ENCODE measurements at regions not wholly inside any gene's neighbourhood (a gene's known extent, or its start where the extent isn't known, plus 50 kb on each side); places are given as distances from the start of the nearest gene placed in this dataset.

DNA sequence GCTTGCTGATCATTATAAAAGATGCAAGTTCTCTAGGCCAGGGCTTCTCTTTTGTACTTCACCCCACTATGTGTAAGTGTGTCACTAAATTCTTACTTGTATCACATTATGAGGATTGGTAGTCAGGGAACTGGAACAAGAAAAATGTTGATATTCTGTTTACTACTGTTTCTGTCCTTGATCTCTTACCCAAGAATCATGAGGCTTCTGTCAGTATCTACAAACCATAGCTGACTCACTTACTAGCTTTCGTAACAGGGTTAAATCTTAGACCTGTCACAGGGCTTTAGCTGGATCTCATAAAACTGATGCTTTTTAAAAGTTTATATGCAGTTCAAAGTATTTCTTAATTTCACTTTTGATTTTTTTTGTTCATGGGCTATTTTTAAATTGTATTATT, 681.2 kb downstream of the PLPP3 start:
- Histone ChIP-seq H3K79me2 (ENCODE audit: low read length) (no peaks in the 10 kb centered on the region), H3K36me3 (ENCODE audit: low read depth, low read length) (no peaks in the 10 kb centered on the region), H3K27ac (ENCODE audit: low read length) (no peak overlapping the region), H3K27me3 (ENCODE audit: low read length) (no peaks in the 10 kb centered on the region), H3K4me2 (ENCODE audit: low read length) (no peak overlapping the region), H3K9ac (ENCODE audit: low read length) (no peak overlapping the region), H3K4me1 (ENCODE audit: insufficient read depth, low read length) (peaks cover 7% of the 10 kb centered on the region; the same call in 1 of the 2 replicates), H4K20me1 (ENCODE audit: low read length) (no peaks in the 10 kb centered on the region), H3F3A (ENCODE audit: low read length, unreplicated experiment) (no peaks in the 10 kb centered on the region), H2AFZ (ENCODE audit: low read length) (no peak overlapping the region), H3K4me3 (ENCODE audit: low read length) (no peak overlapping the region), H3K9me2 (replicated peaks; ENCODE audit: low read length) (no peaks in the 10 kb centered on the region), H3K9me3 (ENCODE audit: low read length) (no peaks in the 10 kb centered on the region)
- DNase-seq (peak; percentile 46), ATAC-seq (no peak; the same call in 1 of the 2 replicates)
- CTCF ChIA-PET, result no interaction called here
- TF ChIP-seq EZH2phosphoT487 (IDR thresholded peaks at IDR 0.05; ENCODE audit: borderline replicate concordance, low read length), result no peak
- TF ChIP-seq, protein P1, sequence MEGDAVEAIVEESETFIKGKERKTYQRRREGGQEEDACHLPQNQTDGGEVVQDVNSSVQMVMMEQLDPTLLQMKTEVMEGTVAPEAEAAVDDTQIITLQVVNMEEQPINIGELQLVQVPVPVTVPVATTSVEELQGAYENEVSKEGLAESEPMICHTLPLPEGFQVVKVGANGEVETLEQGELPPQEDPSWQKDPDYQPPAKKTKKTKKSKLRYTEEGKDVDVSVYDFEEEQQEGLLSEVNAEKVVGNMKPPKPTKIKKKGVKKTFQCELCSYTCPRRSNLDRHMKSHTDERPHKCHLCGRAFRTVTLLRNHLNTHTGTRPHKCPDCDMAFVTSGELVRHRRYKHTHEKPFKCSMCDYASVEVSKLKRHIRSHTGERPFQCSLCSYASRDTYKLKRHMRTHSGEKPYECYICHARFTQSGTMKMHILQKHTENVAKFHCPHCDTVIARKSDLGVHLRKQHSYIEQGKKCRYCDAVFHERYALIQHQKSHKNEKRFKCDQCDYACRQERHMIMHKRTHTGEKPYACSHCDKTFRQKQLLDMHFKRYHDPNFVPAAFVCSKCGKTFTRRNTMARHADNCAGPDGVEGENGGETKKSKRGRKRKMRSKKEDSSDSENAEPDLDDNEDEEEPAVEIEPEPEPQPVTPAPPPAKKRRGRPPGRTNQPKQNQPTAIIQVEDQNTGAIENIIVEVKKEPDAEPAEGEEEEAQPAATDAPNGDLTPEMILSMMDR (conservative IDR thresholded peaks at IDR 0.05; ENCODE audit: low read depth, low read length), result no peak
- TF ChIP-seq EZH2 (IDR thresholded peaks at IDR 0.05; ENCODE audit: low read length, unreplicated experiment), result no peak
- BruUV-seq (replicated peaks), result no TSS peak
- intact Hi-C loops (cut with micrococcal nuclease), result loop anchor here (10.0 kb wide), 1 partner anchor 677 kb away; the partner anchor contains the start of gene PLPP3
- POLR2A ChIA-PET (ENCODE audit: unreplicated experiment), result no interaction called here

DNA sequence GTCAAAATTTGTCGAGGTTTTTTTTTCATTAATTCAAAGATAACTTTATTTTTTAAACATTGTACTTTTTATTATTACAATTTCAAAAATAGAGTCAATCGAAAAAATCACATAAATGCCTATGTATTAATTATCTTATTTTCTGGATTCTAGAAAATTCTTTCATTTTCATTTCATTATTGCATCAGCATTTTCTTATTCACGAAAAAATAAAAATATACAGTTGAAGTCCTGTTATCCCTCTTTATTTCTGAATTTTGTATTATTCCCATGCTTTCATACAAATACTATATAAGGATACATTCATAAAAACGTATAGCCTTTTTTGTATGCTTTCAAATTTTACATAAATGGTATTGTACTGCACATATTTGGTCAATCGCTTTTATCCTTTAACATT, 681.0 kb upstream of the USP24 start:
- H3K27me3 ChIP-seq (ENCODE audit: low read length), result no peaks in the 10 kb centered on the region
- CTCF ChIA-PET, result no interaction called here
- POLR2A ChIA-PET (ENCODE audit: unreplicated experiment), result no interaction called here
- H3K4me3 ChIP-seq (ENCODE audit: low read length), result no peak overlapping the region
- H3F3A ChIP-seq (ENCODE audit: low read length, unreplicated experiment), result no peaks in the 10 kb centered on the region
- TF ChIP-seq EZH2 (IDR thresholded peaks at IDR 0.05; ENCODE audit: low read length, unreplicated experiment) (no peak), EZH2phosphoT487 (IDR thresholded peaks at IDR 0.05; ENCODE audit: borderline replicate concordance, low read length) (no peak)
- TF ChIP-seq, protein P1 (conservative IDR thresholded peaks at IDR 0.05; ENCODE audit: low read depth, low read length), result no peak
- H3K9me2 ChIP-seq (replicated peaks; ENCODE audit: low read length), result no peaks in the 10 kb centered on the region
- intact Hi-C loops (cut with micrococcal nuclease), result loop anchor here (10.0 kb wide), 1 partner anchor 679 kb away; the partner anchor contains the start of gene PLPP3
- no peaks in the 10 kb centered on the region for H3K9me3 ChIP-seq (ENCODE audit: low read length)
- no peak for ATAC-seq
- H4K20me1 ChIP-seq (ENCODE audit: low read length), result no peaks in the 10 kb centered on the region
- DNase-seq, result no peak
- H3K9ac ChIP-seq (ENCODE audit: low read length), result no peak overlapping the region
- H3K36me3 ChIP-seq (ENCODE audit: low read depth, low read length), result no peaks in the 10 kb centered on the region
- no peak overlapping the region for H2AFZ ChIP-seq (ENCODE audit: low read length)
- H3K4me2 ChIP-seq (ENCODE audit: low read length), result no peak overlapping the region
- peaks cover 7% of the 10 kb centered on the region; the same call in 1 of the 2 replicates for H3K4me1 ChIP-seq (ENCODE audit: insufficient read depth, low read length)
- BruUV-seq (replicated peaks), result no TSS peak
- H3K79me2 ChIP-seq (ENCODE audit: low read length), result no peaks in the 10 kb centered on the region
- no peak overlapping the region for H3K27ac ChIP-seq (ENCODE audit: low read length)

DNA sequence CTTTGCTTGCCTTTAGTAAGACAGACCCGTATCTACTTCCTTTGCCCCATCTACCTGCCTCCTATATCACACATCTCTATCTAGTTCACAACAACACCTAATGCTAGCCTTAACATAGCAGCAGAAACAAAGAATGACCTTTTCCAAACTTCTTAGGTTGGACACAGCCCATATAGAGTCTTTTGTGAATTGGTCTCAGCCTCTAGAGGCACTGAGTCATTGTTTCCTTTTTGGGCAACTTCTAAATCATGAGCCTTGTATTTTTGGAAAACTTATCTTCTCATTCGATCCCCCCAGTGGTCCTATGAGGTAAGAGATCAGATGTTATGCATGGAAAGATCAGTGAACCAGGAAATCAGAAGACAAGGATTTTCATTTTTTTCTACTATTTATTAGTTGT, 679.4 kb upstream of the USP24 start:
- POLR2A ChIA-PET (ENCODE audit: unreplicated experiment), result no interaction called here
- H3K9me3 ChIP-seq (ENCODE audit: low read length), result no peaks in the 10 kb centered on the region
- DNase-seq, result peak; percentile 12
- TF ChIP-seq, protein P1 (conservative IDR thresholded peaks at IDR 0.05; ENCODE audit: low read depth, low read length), result 0 out of 2 replicates have a peak, but pooled peaks have one; percentile 14
- TF ChIP-seq EZH2phosphoT487 (IDR thresholded peaks at IDR 0.05; ENCODE audit: borderline replicate concordance, low read length) (no peak), EZH2 (IDR thresholded peaks at IDR 0.05; ENCODE audit: low read length, unreplicated experiment) (no peak)
- H3K79me2 ChIP-seq (ENCODE audit: low read length), result no peaks in the 10 kb centered on the region
- no peak for ATAC-seq
- CTCF ChIA-PET, result no interaction called here
- H2AFZ ChIP-seq (ENCODE audit: low read length), result no peak overlapping the region
- intact Hi-C loops (cut with micrococcal nuclease), result loop anchor here (10.0 kb wide), 1 partner anchor 680 kb away; the partner anchor contains the start of gene PLPP3
- H3K36me3 ChIP-seq (ENCODE audit: low read depth, low read length), result no peaks in the 10 kb centered on the region
- H3K4me2 ChIP-seq (ENCODE audit: low read length), result no peak overlapping the region
- H3F3A ChIP-seq (ENCODE audit: low read length, unreplicated experiment), result no peaks in the 10 kb centered on the region
- H3K27ac ChIP-seq (ENCODE audit: low read length), result no peak overlapping the region
- no peak overlapping the region for H3K4me3 ChIP-seq (ENCODE audit: low read length)
- H3K4me1 ChIP-seq (ENCODE audit: insufficient read depth, low read length), result peaks cover 7% of the 10 kb centered on the region; the same call in 1 of the 2 replicates
- no TSS peak for BruUV-seq (replicated peaks)
- H4K20me1 ChIP-seq (ENCODE audit: low read length), result no peaks in the 10 kb centered on the region
- no peaks in the 10 kb centered on the region for H3K9me2 ChIP-seq (replicated peaks; ENCODE audit: low read length)
- H3K9ac ChIP-seq (ENCODE audit: low read length), result no peak overlapping the region
- no peaks in the 10 kb centered on the region for H3K27me3 ChIP-seq (ENCODE audit: low read length)
